Stimulated activated CD8-positive, alpha-beta memory T cell treated with anti-CD3 and anti-CD28 coated beads, Interleukin-4, amount 100 ng/mL, for 4 hours (primary cell): ENCODE measurements at regions not wholly inside any gene's neighbourhood (a gene's known extent, or its start where the extent isn't known, plus 50 kb on each side); places are given as distances from the start of the nearest gene placed in this dataset.

ENCODE experiments used
- DNase-seq, 2 donors: peaks; one replicate each; pipeline ENCODE4 v3.0.0-alpha.2; 2020; ENCODE audit warnings: low read depth in 2 of 2, low spot score in 1 of 2

- DNase-seq: no peak
These were observed 52.4 kb upstream of the SPATA13 start for GRCh38 chr13:24107955-24108614.

- no peak for DNase-seq
These were observed 51.9 kb upstream of the SPATA13 start for GRCh38 chr13:24108615-24108965.

GRCh38 chr13:24110011-24110410 is 50.5 kb upstream of the SPATA13 start:
- DNase-seq: no peak
